ENCODE measurements at regions not wholly inside any gene's neighbourhood (a gene's known extent, or its start where the extent isn't known, plus 50 kb on each side); places are given as distances from the start of the nearest gene placed in this dataset.

DNA sequence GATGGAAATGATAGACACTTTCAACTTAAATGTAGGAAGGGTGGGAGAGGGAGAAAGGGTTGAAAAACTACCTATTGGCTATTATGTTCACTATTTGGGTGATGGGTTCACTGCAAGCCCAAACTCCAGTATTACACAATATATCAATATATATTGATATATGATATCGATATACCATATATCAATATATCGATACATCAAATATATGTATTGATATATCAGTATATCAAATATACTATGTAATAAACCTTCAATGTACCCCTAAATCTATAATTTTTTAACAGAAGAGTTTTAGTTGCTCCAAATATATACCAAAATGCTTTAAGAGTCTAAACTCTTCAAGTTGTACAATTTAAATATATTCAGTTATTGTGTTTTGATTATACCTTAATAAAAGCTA lies 302.0 kb upstream of the RGMB start:
- TF ChIP-seq, protein P1, sequence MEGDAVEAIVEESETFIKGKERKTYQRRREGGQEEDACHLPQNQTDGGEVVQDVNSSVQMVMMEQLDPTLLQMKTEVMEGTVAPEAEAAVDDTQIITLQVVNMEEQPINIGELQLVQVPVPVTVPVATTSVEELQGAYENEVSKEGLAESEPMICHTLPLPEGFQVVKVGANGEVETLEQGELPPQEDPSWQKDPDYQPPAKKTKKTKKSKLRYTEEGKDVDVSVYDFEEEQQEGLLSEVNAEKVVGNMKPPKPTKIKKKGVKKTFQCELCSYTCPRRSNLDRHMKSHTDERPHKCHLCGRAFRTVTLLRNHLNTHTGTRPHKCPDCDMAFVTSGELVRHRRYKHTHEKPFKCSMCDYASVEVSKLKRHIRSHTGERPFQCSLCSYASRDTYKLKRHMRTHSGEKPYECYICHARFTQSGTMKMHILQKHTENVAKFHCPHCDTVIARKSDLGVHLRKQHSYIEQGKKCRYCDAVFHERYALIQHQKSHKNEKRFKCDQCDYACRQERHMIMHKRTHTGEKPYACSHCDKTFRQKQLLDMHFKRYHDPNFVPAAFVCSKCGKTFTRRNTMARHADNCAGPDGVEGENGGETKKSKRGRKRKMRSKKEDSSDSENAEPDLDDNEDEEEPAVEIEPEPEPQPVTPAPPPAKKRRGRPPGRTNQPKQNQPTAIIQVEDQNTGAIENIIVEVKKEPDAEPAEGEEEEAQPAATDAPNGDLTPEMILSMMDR (IDR thresholded peaks at IDR 0.05; ENCODE audit: insufficient read depth, low read length): no peak
- no peak for TF ChIP-seq POLR2AphosphoS5 (IDR thresholded peaks at IDR 0.05; ENCODE audit: low read depth)
- TF ChIP-seq, protein P2, sequence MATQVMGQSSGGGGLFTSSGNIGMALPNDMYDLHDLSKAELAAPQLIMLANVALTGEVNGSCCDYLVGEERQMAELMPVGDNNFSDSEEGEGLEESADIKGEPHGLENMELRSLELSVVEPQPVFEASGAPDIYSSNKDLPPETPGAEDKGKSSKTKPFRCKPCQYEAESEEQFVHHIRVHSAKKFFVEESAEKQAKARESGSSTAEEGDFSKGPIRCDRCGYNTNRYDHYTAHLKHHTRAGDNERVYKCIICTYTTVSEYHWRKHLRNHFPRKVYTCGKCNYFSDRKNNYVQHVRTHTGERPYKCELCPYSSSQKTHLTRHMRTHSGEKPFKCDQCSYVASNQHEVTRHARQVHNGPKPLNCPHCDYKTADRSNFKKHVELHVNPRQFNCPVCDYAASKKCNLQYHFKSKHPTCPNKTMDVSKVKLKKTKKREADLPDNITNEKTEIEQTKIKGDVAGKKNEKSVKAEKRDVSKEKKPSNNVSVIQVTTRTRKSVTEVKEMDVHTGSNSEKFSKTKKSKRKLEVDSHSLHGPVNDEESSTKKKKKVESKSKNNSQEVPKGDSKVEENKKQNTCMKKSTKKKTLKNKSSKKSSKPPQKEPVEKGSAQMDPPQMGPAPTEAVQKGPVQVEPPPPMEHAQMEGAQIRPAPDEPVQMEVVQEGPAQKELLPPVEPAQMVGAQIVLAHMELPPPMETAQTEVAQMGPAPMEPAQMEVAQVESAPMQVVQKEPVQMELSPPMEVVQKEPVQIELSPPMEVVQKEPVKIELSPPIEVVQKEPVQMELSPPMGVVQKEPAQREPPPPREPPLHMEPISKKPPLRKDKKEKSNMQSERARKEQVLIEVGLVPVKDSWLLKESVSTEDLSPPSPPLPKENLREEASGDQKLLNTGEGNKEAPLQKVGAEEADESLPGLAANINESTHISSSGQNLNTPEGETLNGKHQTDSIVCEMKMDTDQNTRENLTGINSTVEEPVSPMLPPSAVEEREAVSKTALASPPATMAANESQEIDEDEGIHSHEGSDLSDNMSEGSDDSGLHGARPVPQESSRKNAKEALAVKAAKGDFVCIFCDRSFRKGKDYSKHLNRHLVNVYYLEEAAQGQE (IDR thresholded peaks at IDR 0.05; ENCODE audit: insufficient replicate concordance, low read depth): no peak
